SW480 (cell line): ENCODE measurements at regions not wholly inside any gene's neighbourhood (a gene's known extent, or its start where the extent isn't known, plus 50 kb on each side); places are given as distances from the start of the nearest gene placed in this dataset.
A peak's percentile ranks its signal among the peaks of the same experiment; 100 is the strongest.

Experiments
- DNase-seq: peaks from one replicate; pipeline ENCODE4 v3.0.0-alpha.2; 2016; ENCODE audit warnings: low spot score

- DNase-seq, result no peak
Measured at GRCh38 chr10:131753336-131753735, 147.5 kb upstream of the PPP2R2D start.

- peak; percentile 54 for DNase-seq
Measured at GRCh38 chr10:131755200-131755599, 145.6 kb upstream of the PPP2R2D start.

- no peak for DNase-seq
Measured at GRCh38 chr10:131757285-131758058, 143.3 kb upstream of the PPP2R2D start.

- no peak for DNase-seq
Measured at GRCh38 chr10:131758062-131758938, 142.5 kb upstream of the PPP2R2D start.

- no peak for DNase-seq
Measured at GRCh38 chr10:131758939-131759301, 141.9 kb upstream of the PPP2R2D start.

- DNase-seq, result no peak
Measured at GRCh38 chr10:131759347-131759746, 141.5 kb upstream of the PPP2R2D start.

GRCh38 chr10:131760416-131761166 lies 140.2 kb upstream of the PPP2R2D start:
- no peak for DNase-seq

GRCh38 chr10:131762789-131763696 lies 137.8 kb upstream of the PPP2R2D start:
- no peak for DNase-seq

- no peak for DNase-seq
Measured at GRCh38 chr10:131764929-131765328, 135.9 kb upstream of the PPP2R2D start.

- DNase-seq, result no peak
Measured at GRCh38 chr10:131766096-131766495, 134.7 kb upstream of the PPP2R2D start.

- no peak for DNase-seq
Measured at GRCh38 chr10:131767716-131768115, 133.1 kb upstream of the PPP2R2D start.

- no peak for DNase-seq
Measured at GRCh38 chr10:131769571-131770410, 131.0 kb upstream of the PPP2R2D start.

- no peak for DNase-seq
Measured at GRCh38 chr10:131770946-131771633, 129.7 kb upstream of the PPP2R2D start.

- no peak for DNase-seq
Measured at GRCh38 chr10:131771634-131772358, 129.0 kb upstream of the PPP2R2D start.

GRCh38 chr10:131772441-131772840 lies 128.4 kb upstream of the PPP2R2D start:
- no peak for DNase-seq

GRCh38 chr10:131773370-131774343 lies 127.2 kb upstream of the PPP2R2D start:
- DNase-seq, result no peak

- no peak for DNase-seq
Measured at GRCh38 chr10:131774681-131775085, 126.1 kb upstream of the PPP2R2D start.

GRCh38 chr10:131775433-131775832 lies 125.4 kb upstream of the PPP2R2D start:
- no peak for DNase-seq
